ENCODE measurements at regions not wholly inside any gene's neighbourhood (a gene's known extent, or its start where the extent isn't known, plus 50 kb on each side); places are given as distances from the start of the nearest gene placed in this dataset.

- Histone ChIP-seq H3K36me3 (replicated peaks in 1 of 2; ENCODE audit: control insufficient read depth in 1 of 2, insufficient read depth in 2 of 2, low read length in 2 of 2) (no peaks in the 10 kb centered on the region), H3K4me3 (replicated peaks in 1 of 3; ENCODE audit: insufficient read depth in 1 of 3, low read depth in 2 of 3, low read length in 3 of 3) (no peak overlapping the region), H3K4me1 (ENCODE audit: insufficient read depth, low read length) (no peaks in the 10 kb centered on the region), H3K27ac (ENCODE audit: extremely low read length, insufficient read depth, low read length) (no peak overlapping the region), H2AFZ (ENCODE audit: low read length) (no peak overlapping the region), H3K4me2 (ENCODE audit: low read depth, low read length) (no peak overlapping the region), H4K20me1 (ENCODE audit: insufficient read depth, low read length) (no peaks in the 10 kb centered on the region), H3K27me3 (ENCODE audit: control insufficient read depth in 1 of 2, insufficient read depth in 2 of 2, low read length in 2 of 2) (peaks cover 0 to 3% of the 10 kb centered on the region in 2 experiments; a peak in 1 of 5 replicates), H3K79me2 (ENCODE audit: insufficient read depth, low read length) (no peaks in the 10 kb centered on the region), H3K9me3 (ENCODE audit: low read length) (peaks cover 13% of the 10 kb centered on the region; the same call in 1 of the 2 replicates), H3K9ac (ENCODE audit: insufficient read depth, low read depth, low read length) (no peak overlapping the region)
- no TSS peak for BruUV-seq (replicated peaks)
- intact Hi-C loops (cut with micrococcal nuclease; ENCODE audit: unreplicated experiment): no loop called here
- ATAC-seq (no peak), DNase-seq (ENCODE audit: low spot score) (no peak), FAIRE-seq (no peak)
- TF ChIP-seq ZNF101 (CRISPR knock-in tag; IDR thresholded peaks at IDR 0.05; ENCODE audit: borderline replicate concordance, low read depth) (no peak), NCOR1 (IDR thresholded peaks at IDR 0.05; ENCODE audit: borderline replicate concordance, low read length) (no peak), SP4 (CRISPR knock-in tag; IDR thresholded peaks at IDR 0.05) (no peak), DNMT1 (CRISPR knock-in tag; IDR thresholded peaks at IDR 0.05) (no peak), ZHX1 (CRISPR knock-in tag; IDR thresholded peaks at IDR 0.05; ENCODE audit: low read depth) (no peak), NRL (CRISPR knock-in tag; IDR thresholded peaks at IDR 0.05; ENCODE audit: borderline replicate concordance) (no peak), TARDBP (CRISPR knock-in tag; IDR thresholded peaks at IDR 0.05) (no peak), TCF12 (IDR thresholded peaks at IDR 0.05) (no peak), TCF12 (CRISPR knock-in tag; IDR thresholded peaks at IDR 0.05) (no peak), ZNF563 (CRISPR knock-in tag; IDR thresholded peaks at IDR 0.05) (no peak)
- TF ChIP-seq, protein P1, sequence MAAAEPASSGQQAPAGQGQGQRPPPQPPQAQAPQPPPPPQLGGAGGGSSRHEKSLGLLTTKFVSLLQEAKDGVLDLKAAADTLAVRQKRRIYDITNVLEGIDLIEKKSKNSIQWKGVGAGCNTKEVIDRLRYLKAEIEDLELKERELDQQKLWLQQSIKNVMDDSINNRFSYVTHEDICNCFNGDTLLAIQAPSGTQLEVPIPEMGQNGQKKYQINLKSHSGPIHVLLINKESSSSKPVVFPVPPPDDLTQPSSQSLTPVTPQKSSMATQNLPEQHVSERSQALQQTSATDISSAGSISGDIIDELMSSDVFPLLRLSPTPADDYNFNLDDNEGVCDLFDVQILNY (CRISPR knock-in tag; conservative IDR thresholded peaks at IDR 0.05): no peak
- ChIA-PET CTCF (ENCODE audit: low intra/inter-chr PET ratio, low total read pairs) (no interaction called here), POLR2A (no interaction called here)
- in situ Hi-C loops (cut with HindIII; ENCODE audit: extremely low pct_ligation_motif_present, low pct_unique_long_range_greater_than_20kb): no loop called here
- WGBS (ENCODE audit: low lambda C conversion rate): 4% methylated on average over 1 of the region's 1 CpG
These were observed 291.0 kb upstream of the TNRC6C start for GRCh38 chr17:77667478-77667877.

Data from HepG2 (cell line).